ENCODE measurements at regions not wholly inside any gene's neighbourhood (a gene's known extent, or its start where the extent isn't known, plus 50 kb on each side); places are given as distances from the start of the nearest gene placed in this dataset.

DNA sequence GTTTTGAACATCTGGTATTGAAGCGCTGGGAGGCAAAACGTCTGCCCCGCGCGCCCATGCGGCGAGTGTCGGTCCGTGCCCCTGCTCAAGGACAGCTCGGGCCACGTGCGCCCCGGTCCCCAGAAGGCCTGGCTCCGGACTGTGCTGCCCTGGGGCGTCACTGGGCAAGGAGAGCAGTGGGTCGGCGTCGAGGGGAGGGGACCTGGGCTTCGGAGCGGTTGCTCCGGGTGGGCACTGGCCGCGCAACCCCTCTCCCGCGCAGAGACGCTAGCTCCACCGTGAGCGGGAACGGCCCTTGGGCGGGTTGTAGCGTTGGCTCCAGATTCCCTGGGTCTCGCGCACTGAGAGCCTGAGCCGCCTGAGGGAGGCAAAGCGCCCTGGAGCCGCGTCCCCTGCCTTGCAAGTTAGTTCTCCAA, 304.2 kb upstream of the HSFY2 start:
- Mint-ChIP-seq H3K36me3 (ENCODE audit: low read depth, unreplicated experiment) (peaks cover 4% of the 10 kb centered on the region), H3K27ac (ENCODE audit: unreplicated experiment) (no peak overlapping the region), H3K9me3 (ENCODE audit: unreplicated experiment) (no peaks in the 10 kb centered on the region), H3K4me3 (ENCODE audit: unreplicated experiment) (peak overlapping the region; percentile 81), H3K4me1 (ENCODE audit: unreplicated experiment) (peaks cover 7% of the 10 kb centered on the region), H3K27me3 (ENCODE audit: unreplicated experiment) (peaks cover 2% of the 10 kb centered on the region)
- DNase-seq (ENCODE audit: low spot score) = peak; percentile 12
- TF ChIP-seq, protein P1, sequence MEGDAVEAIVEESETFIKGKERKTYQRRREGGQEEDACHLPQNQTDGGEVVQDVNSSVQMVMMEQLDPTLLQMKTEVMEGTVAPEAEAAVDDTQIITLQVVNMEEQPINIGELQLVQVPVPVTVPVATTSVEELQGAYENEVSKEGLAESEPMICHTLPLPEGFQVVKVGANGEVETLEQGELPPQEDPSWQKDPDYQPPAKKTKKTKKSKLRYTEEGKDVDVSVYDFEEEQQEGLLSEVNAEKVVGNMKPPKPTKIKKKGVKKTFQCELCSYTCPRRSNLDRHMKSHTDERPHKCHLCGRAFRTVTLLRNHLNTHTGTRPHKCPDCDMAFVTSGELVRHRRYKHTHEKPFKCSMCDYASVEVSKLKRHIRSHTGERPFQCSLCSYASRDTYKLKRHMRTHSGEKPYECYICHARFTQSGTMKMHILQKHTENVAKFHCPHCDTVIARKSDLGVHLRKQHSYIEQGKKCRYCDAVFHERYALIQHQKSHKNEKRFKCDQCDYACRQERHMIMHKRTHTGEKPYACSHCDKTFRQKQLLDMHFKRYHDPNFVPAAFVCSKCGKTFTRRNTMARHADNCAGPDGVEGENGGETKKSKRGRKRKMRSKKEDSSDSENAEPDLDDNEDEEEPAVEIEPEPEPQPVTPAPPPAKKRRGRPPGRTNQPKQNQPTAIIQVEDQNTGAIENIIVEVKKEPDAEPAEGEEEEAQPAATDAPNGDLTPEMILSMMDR (IDR thresholded peaks at IDR 0.05; ENCODE audit: unreplicated experiment) = no peak

DNA sequence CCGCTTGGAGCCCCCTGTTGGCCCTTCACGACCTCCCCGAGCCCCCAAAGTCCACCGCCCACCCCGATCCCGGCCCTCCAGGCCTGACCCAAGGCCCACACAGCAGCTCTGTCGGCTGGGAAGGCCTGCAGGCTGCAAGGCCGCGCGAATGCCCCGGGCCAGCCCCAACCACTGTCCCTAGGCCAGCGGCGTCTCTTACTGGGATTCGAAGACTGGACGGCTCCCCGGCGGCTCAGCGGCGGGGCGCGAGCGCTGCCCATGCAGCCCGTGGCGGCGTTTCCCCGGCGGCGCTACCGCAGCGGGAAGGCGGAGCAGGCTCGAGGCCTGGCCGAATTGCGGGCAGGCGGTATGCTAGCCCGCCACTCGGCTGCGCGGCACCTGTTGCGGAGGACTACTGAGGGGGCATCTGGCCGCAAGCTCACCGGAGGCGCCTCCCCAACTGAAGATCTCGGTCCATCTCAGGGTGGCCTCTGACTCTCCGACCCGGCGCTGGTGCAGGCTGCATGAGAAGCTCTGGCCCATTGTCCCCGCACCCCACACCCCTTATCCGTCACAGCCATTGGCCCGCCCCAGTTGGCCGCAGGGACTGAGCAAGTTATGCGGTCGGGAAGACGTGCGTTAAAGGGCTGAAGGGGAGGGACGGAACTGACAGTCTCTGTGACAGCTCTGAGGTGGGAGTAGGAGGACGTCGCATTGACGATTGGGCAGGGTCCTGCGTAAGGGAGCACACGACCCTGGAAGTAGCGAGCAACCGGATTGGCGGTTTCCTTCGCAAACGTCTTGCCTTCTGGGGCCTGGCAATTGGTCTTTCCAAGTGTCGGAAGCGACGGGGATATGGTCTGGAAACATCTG, 303.5 kb upstream of the HSFY2 start:
- Mint-ChIP-seq H3K4me1 (ENCODE audit: unreplicated experiment) (peaks cover 7% of the 10 kb centered on the region), H3K36me3 (ENCODE audit: low read depth, unreplicated experiment) (peaks cover 4% of the 10 kb centered on the region), H3K27me3 (ENCODE audit: unreplicated experiment) (peaks cover 2% of the 10 kb centered on the region), H3K4me3 (ENCODE audit: unreplicated experiment) (peak overlapping the region; percentile 81), H3K27ac (ENCODE audit: unreplicated experiment) (no peak overlapping the region), H3K9me3 (ENCODE audit: unreplicated experiment) (no peaks in the 10 kb centered on the region)
- TF ChIP-seq, protein P1 (IDR thresholded peaks at IDR 0.05; ENCODE audit: unreplicated experiment) = no peak
- DNase-seq (ENCODE audit: low spot score) = peak; percentile 14

DNA sequence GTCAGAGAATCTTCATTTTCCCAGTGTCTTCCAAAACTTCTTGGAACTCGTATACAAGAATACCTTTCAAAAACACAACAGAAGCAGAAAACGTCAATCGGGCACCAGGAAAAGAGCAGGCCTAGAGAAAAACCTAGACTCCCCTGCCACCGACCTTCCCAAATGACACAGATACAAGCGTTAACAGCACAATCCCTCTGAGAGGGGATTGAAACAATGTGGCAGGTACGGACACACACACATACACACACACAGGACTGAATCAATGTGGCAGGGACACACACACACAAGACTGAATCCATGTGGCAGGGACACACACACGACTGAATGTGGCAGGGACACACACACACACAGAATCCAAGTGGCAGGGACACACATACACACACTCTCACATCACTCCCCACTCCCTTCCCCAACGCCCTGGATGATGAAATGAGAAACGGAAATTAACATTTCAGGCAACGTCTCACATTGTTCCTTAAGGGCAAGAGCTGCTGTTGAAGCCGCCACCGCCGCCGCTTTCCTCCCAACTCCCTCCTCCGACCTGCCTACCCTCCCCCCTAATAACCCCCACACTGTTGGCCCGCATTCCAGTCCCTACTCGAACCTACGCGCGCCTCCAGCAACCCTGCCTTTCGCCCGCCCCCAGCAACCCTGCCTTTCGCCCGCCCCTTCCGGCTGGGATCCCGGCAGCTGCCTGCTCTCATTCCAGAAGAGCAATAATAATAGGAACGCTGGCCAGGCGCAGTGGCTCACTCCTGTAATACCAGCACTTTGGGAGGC, 302.1 kb upstream of the HSFY2 start:
- H3K27ac Mint-ChIP-seq (ENCODE audit: unreplicated experiment) = peak overlapping the region; percentile 98
- peak; percentile 69 for DNase-seq (ENCODE audit: low spot score)
- H3K9me3 Mint-ChIP-seq (ENCODE audit: unreplicated experiment) = no peaks in the 10 kb centered on the region
- peak overlapping the region; percentile 93 for H3K4me3 Mint-ChIP-seq (ENCODE audit: unreplicated experiment)
- H3K4me1 Mint-ChIP-seq (ENCODE audit: unreplicated experiment) = peaks cover 7% of the 10 kb centered on the region
- TF ChIP-seq, protein P1 (IDR thresholded peaks at IDR 0.05; ENCODE audit: unreplicated experiment) = no peak
- H3K27me3 Mint-ChIP-seq (ENCODE audit: unreplicated experiment) = peaks cover 2% of the 10 kb centered on the region
- H3K36me3 Mint-ChIP-seq (ENCODE audit: low read depth, unreplicated experiment) = peaks cover 4% of the 10 kb centered on the region

DNA sequence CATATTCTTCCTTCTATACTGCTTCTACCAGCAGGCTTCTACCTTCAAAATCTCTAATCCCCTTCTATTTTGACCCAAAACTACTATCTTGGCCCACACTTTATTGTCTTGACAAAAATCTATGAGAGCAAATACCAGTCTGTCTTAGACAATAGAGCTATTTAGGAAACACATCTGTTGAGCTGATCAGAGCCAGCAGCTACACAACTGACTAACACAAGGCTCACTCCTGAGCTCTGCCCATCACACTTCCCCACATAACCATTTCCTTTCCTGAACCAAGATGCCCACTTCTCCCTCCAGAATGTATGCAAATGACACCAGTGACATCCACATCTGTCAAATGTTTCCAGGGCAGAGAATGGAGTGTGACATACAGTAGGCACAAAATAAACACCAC, 293.9 kb upstream of the HSFY2 start:
- no peak overlapping the region for H3K27ac Mint-ChIP-seq (ENCODE audit: unreplicated experiment)
- no peak overlapping the region for H3K4me3 Mint-ChIP-seq (ENCODE audit: unreplicated experiment)
- no peaks in the 10 kb centered on the region for H3K36me3 Mint-ChIP-seq (ENCODE audit: low read depth, unreplicated experiment)
- no peaks in the 10 kb centered on the region for H3K27me3 Mint-ChIP-seq (ENCODE audit: unreplicated experiment)
- H3K4me1 Mint-ChIP-seq (ENCODE audit: unreplicated experiment) = no peaks in the 10 kb centered on the region
- H3K9me3 Mint-ChIP-seq (ENCODE audit: unreplicated experiment) = no peaks in the 10 kb centered on the region
- TF ChIP-seq, protein P1 (IDR thresholded peaks at IDR 0.05; ENCODE audit: unreplicated experiment) = no peak
- DNase-seq (ENCODE audit: low spot score) = no peak

Measured in endothelial cell (in vitro differentiated cells).